WTC11 (cell line): ENCODE measurements at regions not wholly inside any gene's neighbourhood (a gene's known extent, or its start where the extent isn't known, plus 50 kb on each side); places are given as distances from the start of the nearest gene placed in this dataset.

Source experiments
- AFF4 ChIP-seq: sonication (generic); formaldehyde crosslinking; IDR thresholded peaks from 2 replicates; pipeline ENCODE4 v1.8.1; 2023; ENCODE audit warnings: mild to moderate bottlenecking, missing genetic modification reagents, borderline replicate concordance
- ELF4 ChIP-seq: sonication (generic); formaldehyde crosslinking; IDR thresholded peaks from 2 replicates; pipeline ENCODE4 v1.8.1; 2022; ENCODE audit warnings: low read depth, mild to moderate bottlenecking, moderate library complexity, missing genetic modification reagents
- ESRRA ChIP-seq: sonication (generic); formaldehyde crosslinking; IDR thresholded peaks from 2 replicates; pipeline ENCODE4 v1.8.1; 2022; ENCODE audit warnings: mild to moderate bottlenecking, missing genetic modification reagents, borderline replicate concordance
- IRF1 ChIP-seq: sonication (generic); formaldehyde crosslinking; IDR thresholded peaks from 2 replicates; pipeline ENCODE4 v1.8.0; 2023; ENCODE audit warnings: missing genetic modification reagents
- MXD4 ChIP-seq: fragments of 250-450 bp; sonication (Bioruptor Pico); IDR thresholded peaks from 2 replicates; pipeline ENCODE4 v1.8.0; 2021; ENCODE audit warnings: mild to moderate bottlenecking, moderate library complexity, borderline replicate concordance
- SMAD4 ChIP-seq: sonication (generic); formaldehyde crosslinking; IDR thresholded peaks from 2 replicates; pipeline ENCODE4 v1.8.0; 2022; ENCODE audit warnings: mild to moderate bottlenecking, missing genetic modification reagents
- TCF7 ChIP-seq: sonication (generic); formaldehyde crosslinking; IDR thresholded peaks from 2 replicates; pipeline ENCODE4 v1.8.0; 2022; ENCODE audit warnings: mild to moderate bottlenecking, low read depth, missing genetic modification reagents, moderate library complexity
- ZBTB21 ChIP-seq: sonication (generic); formaldehyde crosslinking; IDR thresholded peaks from 2 replicates; pipeline ENCODE4 v1.8.1; 2023; ENCODE audit warnings: mild to moderate bottlenecking, missing genetic modification reagents, borderline replicate concordance
- ZNF138 ChIP-seq: sonication (generic); formaldehyde crosslinking; conservative IDR thresholded peaks from 2 replicates; pipeline ENCODE4 v1.8.1; 2022; ENCODE audit warnings: mild to moderate bottlenecking, moderate library complexity, missing genetic modification reagents
- ZNF671 ChIP-seq: fragments of 250-450 bp; sonication (Bioruptor Pico); IDR thresholded peaks from 2 replicates; pipeline ENCODE4 v1.8.0; 2021; ENCODE audit warnings: mild to moderate bottlenecking
- TF ChIP-seq, protein P1 (sequence below): fragments of 200-600 bp; IDR thresholded peaks from 2 replicates; pipeline ENCODE4 v1.8.0; 2022; ENCODE audit warnings: antibody characterized with exemption
- TF ChIP-seq, protein P2 (sequence below): sonication (generic); formaldehyde crosslinking; IDR thresholded peaks from 2 replicates; pipeline ENCODE4 v1.8.1; 2023; ENCODE audit warnings: mild to moderate bottlenecking, moderate library complexity, missing genetic modification reagents
- TF ChIP-seq, protein P3 (sequence below): fragments of 250-450 bp; sonication (Bioruptor Pico); IDR thresholded peaks from 2 replicates; pipeline ENCODE4 v1.9.0; 2021; ENCODE audit warnings: mild to moderate bottlenecking
- TF ChIP-seq, protein P4 (sequence below): sonication (generic); formaldehyde crosslinking; IDR thresholded peaks from 2 replicates; pipeline ENCODE4 v1.8.1; 2022; ENCODE audit warnings: low read depth, mild to moderate bottlenecking, moderate library complexity, missing genetic modification reagents, borderline replicate concordance

DNA sequence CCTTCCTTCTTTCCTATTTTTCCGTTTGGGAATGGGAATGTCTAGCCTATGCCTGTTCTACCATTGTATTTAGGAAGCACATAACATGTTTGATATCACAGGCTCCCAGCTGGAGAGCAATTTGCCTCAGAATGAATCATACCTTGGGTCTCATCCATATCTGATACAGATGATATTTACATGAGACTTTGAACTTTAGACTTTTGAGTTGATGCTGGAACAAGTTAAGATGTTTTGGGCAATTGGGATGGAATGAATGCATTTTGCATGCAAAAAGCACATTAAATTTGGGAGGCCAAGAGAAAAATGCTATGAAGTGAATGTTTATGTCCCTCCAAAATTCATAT lies 61.9 kb upstream of the BEGAIN start:
- no peak for TF ChIP-seq AFF4 (CRISPR knock-in tag)
- TF ChIP-seq, protein P1, sequence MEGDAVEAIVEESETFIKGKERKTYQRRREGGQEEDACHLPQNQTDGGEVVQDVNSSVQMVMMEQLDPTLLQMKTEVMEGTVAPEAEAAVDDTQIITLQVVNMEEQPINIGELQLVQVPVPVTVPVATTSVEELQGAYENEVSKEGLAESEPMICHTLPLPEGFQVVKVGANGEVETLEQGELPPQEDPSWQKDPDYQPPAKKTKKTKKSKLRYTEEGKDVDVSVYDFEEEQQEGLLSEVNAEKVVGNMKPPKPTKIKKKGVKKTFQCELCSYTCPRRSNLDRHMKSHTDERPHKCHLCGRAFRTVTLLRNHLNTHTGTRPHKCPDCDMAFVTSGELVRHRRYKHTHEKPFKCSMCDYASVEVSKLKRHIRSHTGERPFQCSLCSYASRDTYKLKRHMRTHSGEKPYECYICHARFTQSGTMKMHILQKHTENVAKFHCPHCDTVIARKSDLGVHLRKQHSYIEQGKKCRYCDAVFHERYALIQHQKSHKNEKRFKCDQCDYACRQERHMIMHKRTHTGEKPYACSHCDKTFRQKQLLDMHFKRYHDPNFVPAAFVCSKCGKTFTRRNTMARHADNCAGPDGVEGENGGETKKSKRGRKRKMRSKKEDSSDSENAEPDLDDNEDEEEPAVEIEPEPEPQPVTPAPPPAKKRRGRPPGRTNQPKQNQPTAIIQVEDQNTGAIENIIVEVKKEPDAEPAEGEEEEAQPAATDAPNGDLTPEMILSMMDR = no peak
- no peak for TF ChIP-seq ZNF138 (CRISPR knock-in tag)
- TF ChIP-seq, protein P2, sequence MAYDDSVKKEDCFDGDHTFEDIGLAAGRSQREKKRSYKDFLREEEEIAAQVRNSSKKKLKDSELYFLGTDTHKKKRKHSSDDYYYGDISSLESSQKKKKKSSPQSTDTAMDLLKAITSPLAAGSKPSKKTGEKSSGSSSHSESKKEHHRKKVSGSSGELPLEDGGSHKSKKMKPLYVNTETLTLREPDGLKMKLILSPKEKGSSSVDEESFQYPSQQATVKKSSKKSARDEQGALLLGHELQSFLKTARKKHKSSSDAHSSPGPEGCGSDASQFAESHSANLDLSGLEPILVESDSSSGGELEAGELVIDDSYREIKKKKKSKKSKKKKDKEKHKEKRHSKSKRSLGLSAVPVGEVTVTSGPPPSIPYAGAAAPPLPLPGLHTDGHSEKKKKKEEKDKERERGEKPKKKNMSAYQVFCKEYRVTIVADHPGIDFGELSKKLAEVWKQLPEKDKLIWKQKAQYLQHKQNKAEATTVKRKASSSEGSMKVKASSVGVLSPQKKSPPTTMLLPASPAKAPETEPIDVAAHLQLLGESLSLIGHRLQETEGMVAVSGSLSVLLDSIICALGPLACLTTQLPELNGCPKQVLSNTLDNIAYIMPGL (CRISPR knock-in tag) = no peak
- TF ChIP-seq ESRRA (CRISPR knock-in tag) = no peak
- TF ChIP-seq, protein P3, sequence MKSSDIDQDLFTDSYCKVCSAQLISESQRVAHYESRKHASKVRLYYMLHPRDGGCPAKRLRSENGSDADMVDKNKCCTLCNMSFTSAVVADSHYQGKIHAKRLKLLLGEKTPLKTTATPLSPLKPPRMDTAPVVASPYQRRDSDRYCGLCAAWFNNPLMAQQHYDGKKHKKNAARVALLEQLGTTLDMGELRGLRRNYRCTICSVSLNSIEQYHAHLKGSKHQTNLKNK (CRISPR knock-in tag) = no peak
- no peak for TF ChIP-seq SMAD4 (CRISPR knock-in tag)
- no peak for TF ChIP-seq ZBTB21
- TF ChIP-seq IRF1 (CRISPR knock-in tag) = no peak
- TF ChIP-seq ZNF671 (CRISPR knock-in tag) = no peak
- TF ChIP-seq, protein P4, sequence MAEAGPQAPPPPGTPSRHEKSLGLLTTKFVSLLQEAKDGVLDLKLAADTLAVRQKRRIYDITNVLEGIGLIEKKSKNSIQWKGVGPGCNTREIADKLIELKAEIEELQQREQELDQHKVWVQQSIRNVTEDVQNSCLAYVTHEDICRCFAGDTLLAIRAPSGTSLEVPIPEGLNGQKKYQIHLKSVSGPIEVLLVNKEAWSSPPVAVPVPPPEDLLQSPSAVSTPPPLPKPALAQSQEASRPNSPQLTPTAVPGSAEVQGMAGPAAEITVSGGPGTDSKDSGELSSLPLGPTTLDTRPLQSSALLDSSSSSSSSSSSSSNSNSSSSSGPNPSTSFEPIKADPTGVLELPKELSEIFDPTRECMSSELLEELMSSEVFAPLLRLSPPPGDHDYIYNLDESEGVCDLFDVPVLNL = no peak
- TF ChIP-seq MXD4 (CRISPR knock-in tag) = no peak
- no peak for TF ChIP-seq TCF7 (CRISPR knock-in tag)
- no peak for TF ChIP-seq ELF4 (CRISPR knock-in tag)
